Pancreas (tissue), 10 donors: ENCODE measurements at regions not wholly inside any gene's neighbourhood (a gene's known extent, or its start where the extent isn't known, plus 50 kb on each side); places are given as distances from the start of the nearest gene placed in this dataset.

Experiments used
- ATAC-seq, 4 donors: fragments of 200-7000 bp; cut with Tn5 transposase; one replicate each; pipeline versions ENCODE4 v1.8.0 to v1.9.1; 2020; ENCODE audit warnings: mild to moderate bottlenecking in 4 of 4, moderate library complexity in 4 of 4
- DNase-seq, 6 donors: peaks; one replicate each; pipeline ENCODE4 v3.0.0-alpha.2; 2020
- FAIRE-seq: peaks from 2 replicates; lab custom pipeline; 2012; peaks lifted over from hg19 to GRCh38; lab: Jason Lieb, UNC
- H3K27ac ChIP-seq, 4 donors: fragments of 200-600 bp; sonication (generic); 1 replicate in 3 of 4; 2 replicates in 1 of 4; pipeline versions ENCODE4 v1.5.0 to v1.8.0; 2020
- H3K27me3 ChIP-seq, 4 donors: fragments of 200-600 bp; one replicate each; pipeline ENCODE4 v1.8.0; 2021
- H3K36me3 ChIP-seq, 3 donors: fragments of 200-600 bp; sonication (generic) in 1 of 3; one replicate each; pipeline versions ENCODE4 v1.5.0 to v1.8.0; 2020 to 2021
- H3K4me1 ChIP-seq, 3 donors: fragments of 200-600 bp; one replicate each; pipeline ENCODE4 v1.8.0; 2021
- H3K4me3 ChIP-seq, 4 donors: fragments of 200-600 bp; sonication (generic) in 2 of 4; one replicate each; pipeline versions ENCODE4 v1.5.0 to v1.8.0; 2020 to 2021
- H3K9me3 ChIP-seq, 4 donors: fragments of 200-600 bp; one replicate each; pipeline ENCODE4 v1.8.0; 2021
- WGBS, 2 donors: extraction: QIAGEN DNeasy Blood & Tissue Kit; methylation state at CpG; one replicate each; pipeline ENCODE4 v1.1.7; 2013; 5-methylcytosine and 5-hydroxymethylcytosine counted together
- intact Hi-C, 3 donors: fragments of 100-400 bp; cut with DNase I; formaldehyde crosslinking; loops; one replicate each; pipeline versions ENCODE4 v1.11.1 to v1.14.2; 2022
- TF ChIP-seq, protein P1 (sequence below), 4 donors: fragments of 200-600 bp; sonication (generic) in 3 of 4; IDR thresholded peaks; one replicate each; pipeline versions ENCODE4 v1.5.0 to v1.8.0; 2021; ENCODE audit warnings: antibody characterized with exemption in 4 of 4
- donor health status: healthy with polysubstance abuse.
- donor health status: DM: no; HTN: no; CAD: no; lungs with moderate emphysema.
- donor health status: DM: no; HTN: no; CAD: no.
- donor health status: control.
- donor health status: control.
- donor health status: Bipolar disorder and iron deficiency.
- donor health status: DM: yes; HTN: yes; CAD: no.
- donor health status: DM: no; HTN: no; CAD: no.
- donor health status: DM: no; HTN: no; CAD: no.
- donor health status: DM: yes; HTN: yes; CAD: no.

DNA sequence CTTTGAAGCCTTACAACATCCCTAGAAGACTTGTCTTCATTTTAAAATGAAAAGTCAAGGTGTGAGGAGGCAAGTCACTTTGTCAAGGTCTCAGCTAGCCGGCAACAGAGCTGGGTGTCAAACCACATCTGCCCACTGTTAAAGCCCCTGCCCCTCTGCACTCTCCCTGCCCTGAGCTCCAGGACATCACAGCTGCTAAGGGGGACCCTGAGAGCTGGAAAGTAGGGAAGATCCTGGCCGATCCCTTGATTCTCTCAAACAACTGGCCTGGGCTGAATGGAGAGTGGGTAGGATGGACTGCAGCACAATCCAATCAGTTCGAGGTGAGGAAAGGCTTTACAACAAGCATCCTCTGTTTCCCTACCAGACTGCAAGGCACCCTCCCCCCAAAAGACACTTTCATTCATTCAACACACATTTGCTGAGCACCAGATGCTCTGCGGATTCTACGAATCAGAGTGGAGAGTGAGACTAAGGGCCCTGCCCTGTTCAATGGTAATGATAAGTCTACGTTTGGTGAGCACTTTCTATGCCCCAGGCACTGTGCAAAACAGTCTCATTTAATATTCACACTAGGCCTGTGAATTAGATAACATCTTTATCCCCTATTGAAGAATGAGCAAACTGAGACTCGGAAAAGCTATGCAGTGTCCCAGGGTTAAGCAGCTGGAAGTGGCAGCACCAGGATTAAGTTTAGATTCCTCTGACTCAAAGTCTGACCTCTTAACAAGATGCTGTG is 148.1 kb downstream of the HERPUD2 start:
- intact Hi-C loops, result loop anchor here in 1 of 3 donors (10.0 kb wide), 1 partner anchor 48 kb away; no protein-coding TSS in a partner anchor
- no peaks in the 10 kb centered on the region for H3K36me3 ChIP-seq
- H3K9me3 ChIP-seq, result no peaks in the 10 kb centered on the region
- ATAC-seq (no peak), FAIRE-seq (no peak), DNase-seq (no peak)
- TF ChIP-seq, protein P1, sequence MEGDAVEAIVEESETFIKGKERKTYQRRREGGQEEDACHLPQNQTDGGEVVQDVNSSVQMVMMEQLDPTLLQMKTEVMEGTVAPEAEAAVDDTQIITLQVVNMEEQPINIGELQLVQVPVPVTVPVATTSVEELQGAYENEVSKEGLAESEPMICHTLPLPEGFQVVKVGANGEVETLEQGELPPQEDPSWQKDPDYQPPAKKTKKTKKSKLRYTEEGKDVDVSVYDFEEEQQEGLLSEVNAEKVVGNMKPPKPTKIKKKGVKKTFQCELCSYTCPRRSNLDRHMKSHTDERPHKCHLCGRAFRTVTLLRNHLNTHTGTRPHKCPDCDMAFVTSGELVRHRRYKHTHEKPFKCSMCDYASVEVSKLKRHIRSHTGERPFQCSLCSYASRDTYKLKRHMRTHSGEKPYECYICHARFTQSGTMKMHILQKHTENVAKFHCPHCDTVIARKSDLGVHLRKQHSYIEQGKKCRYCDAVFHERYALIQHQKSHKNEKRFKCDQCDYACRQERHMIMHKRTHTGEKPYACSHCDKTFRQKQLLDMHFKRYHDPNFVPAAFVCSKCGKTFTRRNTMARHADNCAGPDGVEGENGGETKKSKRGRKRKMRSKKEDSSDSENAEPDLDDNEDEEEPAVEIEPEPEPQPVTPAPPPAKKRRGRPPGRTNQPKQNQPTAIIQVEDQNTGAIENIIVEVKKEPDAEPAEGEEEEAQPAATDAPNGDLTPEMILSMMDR (IDR thresholded peaks at IDR 0.05), result no peak
- no peaks in the 10 kb centered on the region for H3K4me1 ChIP-seq
- 65 to 69% methylated on average over 7 of the region's 7 CpGs for whole genome bisulfite sequencing, 2 donors
- H3K4me3 ChIP-seq, result no peak overlapping the region
- H3K27ac ChIP-seq, result no peak overlapping the region
- H3K27me3 ChIP-seq, result no peaks in the 10 kb centered on the region

DNA sequence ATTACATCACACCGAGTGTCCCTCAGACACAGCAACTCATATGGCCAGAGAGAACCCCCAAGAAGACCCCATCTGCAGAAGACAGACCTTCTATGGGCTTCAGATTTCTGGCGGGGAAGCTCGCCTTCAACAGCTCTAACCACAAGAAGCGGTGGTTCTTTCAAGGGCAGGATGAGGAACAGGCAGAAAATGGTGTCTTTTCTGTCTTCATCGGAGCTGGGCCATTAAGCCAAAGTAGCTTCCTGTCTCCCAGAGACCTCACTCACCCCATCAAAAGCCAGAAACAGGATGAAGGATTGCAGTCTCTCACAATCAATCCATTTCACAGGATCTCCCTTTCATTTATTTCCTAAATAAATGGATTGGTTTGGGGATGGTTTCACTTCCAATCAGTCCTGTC is 149.1 kb downstream of the HERPUD2 start:
- Histone ChIP-seq H3K4me1 (no peaks in the 10 kb centered on the region), H3K27me3 (no peaks in the 10 kb centered on the region), H3K27ac (no peak overlapping the region), H3K4me3 (no peak overlapping the region), H3K36me3 (no peaks in the 10 kb centered on the region), H3K9me3 (no peaks in the 10 kb centered on the region)
- FAIRE-seq (no peak), DNase-seq (no peak), ATAC-seq (no peak)
- TF ChIP-seq, protein P1 (IDR thresholded peaks at IDR 0.05), result no peak
- WGBS, 2 donors, result 54 to 67% methylated on average over 5 of the region's 5 CpGs
- intact Hi-C loops, result loop anchor here in 1 of 3 donors (10.0 kb wide), 1 partner anchor 49 kb away; no protein-coding TSS in a partner anchor

DNA sequence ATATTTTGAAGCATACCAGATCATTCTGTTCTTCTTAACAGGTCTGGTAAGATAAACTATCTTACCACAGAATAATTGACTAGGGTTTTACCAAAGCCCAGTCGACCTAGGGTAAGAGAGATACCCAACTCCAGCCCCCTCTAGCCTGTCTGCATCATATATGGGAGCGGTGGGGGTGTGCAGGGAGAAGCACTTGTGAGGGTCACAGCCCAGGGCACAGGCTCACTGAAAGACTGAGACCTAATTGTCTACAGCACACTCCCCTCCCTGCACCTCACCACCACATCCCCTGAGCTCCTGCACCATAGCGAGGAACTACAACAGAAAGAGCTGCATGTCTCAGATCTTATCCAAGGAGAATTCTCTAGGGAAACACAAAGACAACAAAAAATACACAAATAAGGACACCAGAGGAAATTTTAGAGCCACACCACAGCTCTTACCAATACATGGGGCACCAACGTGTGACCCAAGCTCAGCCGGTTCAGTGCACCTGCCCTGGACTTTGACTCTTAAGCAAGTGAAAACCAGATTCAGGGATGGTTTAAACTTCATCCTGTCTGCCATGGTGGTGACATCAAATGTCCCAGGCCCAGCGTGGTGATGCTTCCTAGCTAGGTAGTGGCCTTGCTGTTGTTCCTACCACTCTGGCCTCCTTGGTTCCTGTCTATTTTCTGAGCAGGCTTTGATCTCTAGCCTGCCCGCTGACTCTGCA is 150.8 kb downstream of the HERPUD2 start:
- TF ChIP-seq, protein P1 (IDR thresholded peaks at IDR 0.05), result no peak
- H3K27ac ChIP-seq, result no peak overlapping the region
- H3K9me3 ChIP-seq, result no peaks in the 10 kb centered on the region
- no peak for FAIRE-seq
- no peaks in the 10 kb centered on the region for H3K36me3 ChIP-seq
- intact Hi-C loops, result loop anchor here in 1 of 3 donors (10.0 kb wide), 1 partner anchor 51 kb away; no protein-coding TSS in a partner anchor
- no peak for DNase-seq
- 70 to 71% methylated on average over 7 of the region's 7 CpGs for WGBS, 2 donors
- no peaks in the 10 kb centered on the region for H3K27me3 ChIP-seq
- no peak overlapping the region for H3K4me3 ChIP-seq
- no peaks in the 10 kb centered on the region for H3K4me1 ChIP-seq
- no peak for ATAC-seq

DNA sequence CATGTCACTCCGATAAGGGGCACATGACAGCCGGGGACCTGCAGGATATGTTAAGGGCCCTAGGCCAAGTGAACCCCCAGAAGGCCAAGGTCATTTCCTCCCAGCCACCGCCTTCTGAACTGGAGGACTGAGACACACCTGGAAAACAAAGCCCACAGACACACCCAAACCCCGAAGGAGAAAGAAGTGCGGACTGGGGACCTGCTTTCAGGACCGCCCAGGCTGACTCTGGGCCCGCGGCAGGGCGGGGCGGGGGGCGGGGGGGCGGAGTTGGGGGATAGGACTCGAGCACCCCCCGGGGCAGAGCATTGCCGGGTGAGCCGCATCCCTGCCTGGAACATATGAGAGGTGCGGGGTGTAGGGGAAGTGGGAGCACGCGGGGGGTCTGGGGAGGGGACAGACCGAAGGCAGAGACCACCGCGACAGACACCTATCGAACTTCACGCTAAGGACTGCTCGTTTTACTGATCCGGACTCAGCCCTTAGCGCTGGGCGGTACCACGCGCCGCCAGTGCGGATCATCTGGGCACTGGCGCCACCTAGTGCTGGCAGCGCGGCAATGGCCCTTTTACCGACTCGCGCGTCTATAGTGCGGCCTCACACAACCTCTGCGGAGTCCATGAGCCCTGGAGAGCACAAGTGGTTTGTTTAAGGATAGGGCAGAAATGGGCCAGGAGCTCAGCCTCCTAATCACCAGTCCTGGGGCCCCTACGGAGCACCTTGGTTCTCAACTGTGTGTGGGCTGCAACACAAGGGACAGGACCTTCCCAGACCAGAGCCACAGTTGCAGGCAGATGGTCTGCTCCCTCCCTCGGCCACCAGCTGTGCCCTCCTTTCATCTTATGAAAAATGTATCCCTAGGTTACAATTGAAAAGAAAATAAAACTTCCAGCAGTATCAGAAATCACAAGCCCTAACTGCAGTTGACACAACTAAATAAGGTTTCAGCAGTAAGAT is 157.6 kb downstream of the HERPUD2 start:
- Histone ChIP-seq H3K4me3 (peak overlapping the region in 3 of 4 donors; percentile 31 to 49 (median 39)), H3K9me3 (no peaks in the 10 kb centered on the region), H3K27ac (no peak overlapping the region), H3K27me3 (no peaks in the 10 kb centered on the region), H3K36me3 (no peaks in the 10 kb centered on the region), H3K4me1 (no peaks in the 10 kb centered on the region)
- DNase-seq (peak; percentile 58 to 94 (median 84)), FAIRE-seq (no peak), ATAC-seq (peak; percentile 99 to 100 (median 100))
- intact Hi-C loops, result loop anchor here in 2 of 3 donors (10.0 kb wide), 2 partner anchors 113 to 343 kb away; no protein-coding TSS in a partner anchor
- TF ChIP-seq, protein P1 (IDR thresholded peaks at IDR 0.05), result peak; percentile 84 to 91 (median 88)
- WGBS, 2 donors, result 4% methylated on average over 43 of the region's 43 CpGs
